ENCODE measurements at regions not wholly inside any gene's neighbourhood (a gene's known extent, or its start where the extent isn't known, plus 50 kb on each side); places are given as distances from the start of the nearest gene placed in this dataset.

GRCh38 chr2:184268900-184269477 is 329.3 kb upstream of the ZNF804A start (continued):
- TF ChIP-seq CTCF (conservative IDR thresholded peaks at IDR 0.05; ENCODE audit: low read depth in 2 of 2) = no peak
- TF ChIP-seq ZNF331 (CRISPR knock-in tag; IDR thresholded peaks at IDR 0.05; ENCODE audit: low read depth) = no peak
- TF ChIP-seq STAT1 (IDR thresholded peaks at IDR 0.05; ENCODE audit: unreplicated experiment) = no peak
- TF ChIP-seq JUNB (IDR thresholded peaks at IDR 0.05; ENCODE audit: unreplicated experiment) = no peak
- no peak for TF ChIP-seq POLR2AphosphoS5 (IDR thresholded peaks at IDR 0.05; ENCODE audit: low read depth)
- TF ChIP-seq REST (IDR thresholded peaks at IDR 0.05; ENCODE audit: unreplicated experiment) = no peak

DNA sequence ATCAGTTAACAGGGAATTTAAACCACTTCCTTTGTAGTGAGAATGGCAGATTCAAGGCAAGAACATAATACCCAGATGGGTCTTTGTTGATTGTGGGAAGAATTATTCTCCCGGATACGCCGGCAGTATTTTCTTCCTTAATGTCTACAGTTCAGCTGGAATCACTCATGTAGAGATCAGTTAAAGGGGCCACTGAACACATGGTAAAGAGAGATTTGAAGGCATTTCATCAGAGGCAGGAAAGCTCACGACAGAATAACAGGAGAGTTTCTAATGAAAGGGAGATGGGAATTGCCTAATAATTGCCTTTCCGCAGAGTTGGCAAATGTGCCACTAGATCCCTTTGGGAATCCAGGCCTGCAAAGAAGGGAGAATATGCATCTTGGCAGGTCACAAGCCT is 327.7 kb upstream of the ZNF804A start:
- Mint-ChIP-seq H3K36me3 (ENCODE audit: low read depth) (no peaks in the 10 kb centered on the region), H3K27ac (no peak overlapping the region), H3K4me3 (no peak overlapping the region), H3K4me1 (peaks cover 5% of the 10 kb centered on the region), H3K9me3 (no peaks in the 10 kb centered on the region), H3K27me3 (ENCODE audit: insufficient read depth, low read depth, poor library complexity) (no peaks in the 10 kb centered on the region)
- no peak for TF ChIP-seq EZH2phosphoT487 (IDR thresholded peaks at IDR 0.05; ENCODE audit: unreplicated experiment)
- no peak for TF ChIP-seq EZH2 (IDR thresholded peaks at IDR 0.05; ENCODE audit: low read depth, unreplicated experiment)
- TF ChIP-seq ZNF114 (CRISPR knock-in tag; IDR thresholded peaks at IDR 0.05) = no peak
- Histone ChIP-seq H3K4me2 (no peak overlapping the region), H3K27me3 (ENCODE audit: insufficient read depth) (no peaks in the 10 kb centered on the region), H3K27ac (ENCODE audit: low read depth) (no peak overlapping the region), H3K4me3 (no peak overlapping the region), H3K4me1 (ENCODE audit: insufficient read depth) (peaks cover 6% of the 10 kb centered on the region; the same call in 1 of the 2 replicates), H4K20me1 (replicated peaks; ENCODE audit: insufficient read depth) (no peaks in the 10 kb centered on the region), H3F3A (replicated peaks; ENCODE audit: low read depth) (no peaks in the 10 kb centered on the region), H2AFZ (0 out of 2 replicates have a peak overlapping the region, but pooled peaks have one; percentile 39), H3K36me3 (ENCODE audit: insufficient read depth) (no peaks in the 10 kb centered on the region), H3K9me2 (ENCODE audit: insufficient read depth) (no peaks in the 10 kb centered on the region; the same call in none of the 2 replicates), H3K79me2 (replicated peaks; ENCODE audit: insufficient read depth) (no peaks in the 10 kb centered on the region)
- ATAC-seq (no peak), DNase-seq (ENCODE audit: low spot score) (no peak)

Data from GM23338 (cell line).